ENCODE measurements at regions not wholly inside any gene's neighbourhood (a gene's known extent, or its start where the extent isn't known, plus 50 kb on each side); places are given as distances from the start of the nearest gene placed in this dataset.

DNA sequence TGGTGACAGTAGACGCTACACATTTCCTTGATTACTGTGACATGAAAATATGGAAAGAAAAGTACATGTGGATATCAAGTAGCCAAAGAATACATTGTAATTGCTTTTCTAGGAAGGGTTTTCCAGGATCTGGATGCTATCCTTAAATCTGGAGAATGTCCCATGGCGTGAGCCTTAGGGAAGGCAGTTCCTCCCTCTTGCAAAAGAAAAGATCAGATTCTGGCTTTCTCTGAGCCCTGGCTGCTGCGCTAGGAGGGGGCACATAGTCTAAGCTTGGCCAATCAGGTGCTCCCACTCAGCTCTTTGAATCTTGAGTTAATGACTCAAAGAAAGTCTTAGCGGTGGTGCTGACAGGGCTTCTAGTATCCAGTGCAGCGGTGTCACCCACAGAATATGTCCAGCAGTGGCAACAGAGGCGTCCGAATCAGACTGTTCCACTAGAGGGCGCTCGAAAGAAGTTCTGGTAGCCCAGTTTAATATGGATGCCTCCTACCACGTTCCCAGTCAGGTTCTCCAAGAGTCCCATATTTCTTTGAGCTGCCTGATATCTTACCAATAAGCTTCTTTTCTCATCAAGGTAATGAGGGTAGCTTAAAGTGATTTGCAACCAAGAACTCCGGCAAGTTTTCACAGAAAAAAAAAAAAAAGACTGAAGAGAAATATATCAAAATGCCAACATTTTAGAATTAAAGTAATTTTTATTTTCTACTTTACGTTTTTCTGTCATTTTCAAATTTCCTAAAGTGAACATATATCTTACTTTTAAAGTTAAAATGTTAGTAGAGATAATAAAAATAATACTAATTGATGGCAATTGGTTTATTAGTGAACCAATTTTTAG, 213.4 kb upstream of the S100G start:
- no TSS peak for BruUV-seq (replicated peaks)
- no peak overlapping the region for H3K4me3 ChIP-seq (ENCODE audit: low read depth in 2 of 2, low read length in 2 of 2)
- intact Hi-C loops (cut with micrococcal nuclease; ENCODE audit: unreplicated experiment), result loop anchor here (5.0 kb wide), 1 partner anchor 236 kb away; no protein-coding TSS in a partner anchor
- no peak overlapping the region for H3K27ac ChIP-seq (ENCODE audit: low read length)
- DNase-seq (ENCODE audit: low read depth, low spot score) (peak; percentile 32), ATAC-seq (peak; percentile 88)
- ChIA-PET POLR2A (no interaction called here), CTCF (interaction anchor here (0.6 kb wide), 1 partner anchor 371 kb away, joined by 4 read pairs; no protein-coding TSS in a partner anchor)
- TF ChIP-seq SIN3A (IDR thresholded peaks at IDR 0.05; ENCODE audit: borderline replicate concordance, insufficient read depth, low read depth, low read length), result no peak
- TF ChIP-seq, protein P1, sequence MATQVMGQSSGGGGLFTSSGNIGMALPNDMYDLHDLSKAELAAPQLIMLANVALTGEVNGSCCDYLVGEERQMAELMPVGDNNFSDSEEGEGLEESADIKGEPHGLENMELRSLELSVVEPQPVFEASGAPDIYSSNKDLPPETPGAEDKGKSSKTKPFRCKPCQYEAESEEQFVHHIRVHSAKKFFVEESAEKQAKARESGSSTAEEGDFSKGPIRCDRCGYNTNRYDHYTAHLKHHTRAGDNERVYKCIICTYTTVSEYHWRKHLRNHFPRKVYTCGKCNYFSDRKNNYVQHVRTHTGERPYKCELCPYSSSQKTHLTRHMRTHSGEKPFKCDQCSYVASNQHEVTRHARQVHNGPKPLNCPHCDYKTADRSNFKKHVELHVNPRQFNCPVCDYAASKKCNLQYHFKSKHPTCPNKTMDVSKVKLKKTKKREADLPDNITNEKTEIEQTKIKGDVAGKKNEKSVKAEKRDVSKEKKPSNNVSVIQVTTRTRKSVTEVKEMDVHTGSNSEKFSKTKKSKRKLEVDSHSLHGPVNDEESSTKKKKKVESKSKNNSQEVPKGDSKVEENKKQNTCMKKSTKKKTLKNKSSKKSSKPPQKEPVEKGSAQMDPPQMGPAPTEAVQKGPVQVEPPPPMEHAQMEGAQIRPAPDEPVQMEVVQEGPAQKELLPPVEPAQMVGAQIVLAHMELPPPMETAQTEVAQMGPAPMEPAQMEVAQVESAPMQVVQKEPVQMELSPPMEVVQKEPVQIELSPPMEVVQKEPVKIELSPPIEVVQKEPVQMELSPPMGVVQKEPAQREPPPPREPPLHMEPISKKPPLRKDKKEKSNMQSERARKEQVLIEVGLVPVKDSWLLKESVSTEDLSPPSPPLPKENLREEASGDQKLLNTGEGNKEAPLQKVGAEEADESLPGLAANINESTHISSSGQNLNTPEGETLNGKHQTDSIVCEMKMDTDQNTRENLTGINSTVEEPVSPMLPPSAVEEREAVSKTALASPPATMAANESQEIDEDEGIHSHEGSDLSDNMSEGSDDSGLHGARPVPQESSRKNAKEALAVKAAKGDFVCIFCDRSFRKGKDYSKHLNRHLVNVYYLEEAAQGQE (IDR thresholded peaks at IDR 0.05; ENCODE audit: insufficient read depth in 1 of 2, low read depth in 2 of 2, low read length in 1 of 2), result no peak
- no peak for TF ChIP-seq TCF7L2 (IDR thresholded peaks at IDR 0.05; ENCODE audit: low read depth, low read length)
- TF ChIP-seq POLR2AphosphoS5 (IDR thresholded peaks at IDR 0.05; ENCODE audit: low read depth, low read length), result no peak
- peak; percentile 75 for TF ChIP-seq CTCF (IDR thresholded peaks at IDR 0.05)
- no peaks in the 10 kb centered on the region for H3K4me1 ChIP-seq (ENCODE audit: control insufficient read depth, insufficient read depth, low read length)
- in situ Hi-C loops (cut with HindIII; ENCODE audit: low pct_unique_long_range_greater_than_20kb, low sequenced_read_pairs), result no loop called here
- H3K36me3 ChIP-seq (ENCODE audit: control insufficient read depth, insufficient read depth, low read length), result no peaks in the 10 kb centered on the region
- H3K9me3 ChIP-seq (ENCODE audit: control insufficient read depth, insufficient read depth, low read depth, low read length), result no peaks in the 10 kb centered on the region
- no peaks in the 10 kb centered on the region for H3K27me3 ChIP-seq (ENCODE audit: control insufficient read depth, insufficient read depth, low read length)

DNA sequence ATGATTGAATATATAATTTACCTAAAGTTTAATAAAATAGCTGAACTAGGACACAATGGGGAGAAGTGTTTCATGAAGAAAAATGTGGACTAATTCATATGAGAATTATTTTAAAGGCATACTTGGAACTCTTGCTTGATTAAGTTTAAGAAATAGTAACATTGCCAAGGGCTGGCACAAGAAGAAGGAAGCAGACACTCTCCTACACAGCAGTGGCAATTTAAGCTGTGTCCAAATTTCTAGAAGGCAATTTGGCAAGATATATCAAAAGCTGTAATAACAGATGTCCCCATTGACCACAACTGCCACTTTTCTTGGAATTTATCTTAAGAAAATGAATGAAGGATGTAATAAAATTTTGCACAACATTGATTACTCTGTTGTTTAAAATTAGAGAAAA, 209.5 kb upstream of the S100G start:
- CTCF ChIA-PET, result no interaction called here
- in situ Hi-C loops (cut with HindIII; ENCODE audit: low pct_unique_long_range_greater_than_20kb, low sequenced_read_pairs), result no loop called here
- POLR2A ChIA-PET, result no interaction called here
- intact Hi-C loops (cut with micrococcal nuclease; ENCODE audit: unreplicated experiment), result no loop called here
- ATAC-seq (no peak), DNase-seq (ENCODE audit: low read depth, low spot score) (no peak)
- Histone ChIP-seq H3K4me3 (ENCODE audit: low read depth in 2 of 2, low read length in 2 of 2) (no peak overlapping the region), H3K27me3 (ENCODE audit: control insufficient read depth, insufficient read depth, low read length) (no peaks in the 10 kb centered on the region), H3K36me3 (ENCODE audit: control insufficient read depth, insufficient read depth, low read length) (no peaks in the 10 kb centered on the region), H3K9me3 (ENCODE audit: control insufficient read depth, insufficient read depth, low read depth, low read length) (no peaks in the 10 kb centered on the region), H3K4me1 (ENCODE audit: control insufficient read depth, insufficient read depth, low read length) (no peaks in the 10 kb centered on the region), H3K27ac (ENCODE audit: low read length) (no peak overlapping the region)
- BruUV-seq (replicated peaks), result no TSS peak
- TF ChIP-seq TCF7L2 (IDR thresholded peaks at IDR 0.05; ENCODE audit: low read depth, low read length) (no peak), CTCF (IDR thresholded peaks at IDR 0.05) (no peak), POLR2AphosphoS5 (IDR thresholded peaks at IDR 0.05; ENCODE audit: low read depth, low read length) (no peak)
